ENCODE measurements at regions not wholly inside any gene's neighbourhood (a gene's known extent, or its start where the extent isn't known, plus 50 kb on each side); places are given as distances from the start of the nearest gene placed in this dataset.
"Not testable (repeated sequence)": the region's sequence is repeated elsewhere in the genome, so short reads cannot be mapped to it uniquely, and the experiment has no call there.

- no peak for TF ChIP-seq CTCF (IDR thresholded peaks at IDR 0.05)
- Histone ChIP-seq H3K4me3 (peak overlapping the region; percentile 63), H3K27ac (peak overlapping the region; percentile 89 to 92)
- DNase-seq (ENCODE audit: low spot score), result no peak
Observed at GRCh38 chr10:4243651-4244050, 458.6 kb upstream of the KLF6 start.

GRCh38 chr10:4243169-4243568 lies 458.2 kb upstream of the KLF6 start:
- TF ChIP-seq CTCF (IDR thresholded peaks at IDR 0.05), result no peak
- peak overlapping the region; percentile 63 for H3K4me3 ChIP-seq
- no peak for DNase-seq (ENCODE audit: low spot score)
- peak overlapping the region; percentile 89 to 92 for H3K27ac ChIP-seq

- H3K27ac ChIP-seq, result peak overlapping the region; percentile 89 to 92
- TF ChIP-seq CTCF (IDR thresholded peaks at IDR 0.05), result no peak
- peak overlapping the region; percentile 63 for H3K4me3 ChIP-seq
- DNase-seq (ENCODE audit: low spot score), result no peak
Observed at GRCh38 chr10:4242561-4243035, 457.6 kb upstream of the KLF6 start.

GRCh38 chr10:4241724-4242345 lies 456.8 kb upstream of the KLF6 start:
- DNase-seq (ENCODE audit: low spot score), result no peak
- H3K4me3 ChIP-seq, result peak overlapping the region; percentile 63
- peak overlapping the region; percentile 89 to 92 for H3K27ac ChIP-seq
- no peak for TF ChIP-seq CTCF (IDR thresholded peaks at IDR 0.05)

- Histone ChIP-seq H3K4me3 (peak overlapping the region; percentile 63), H3K27ac (peak overlapping the region; percentile 89 to 92)
- no peak for DNase-seq (ENCODE audit: low spot score)
- TF ChIP-seq CTCF (IDR thresholded peaks at IDR 0.05), result no peak
Observed at GRCh38 chr10:4240608-4241197, 455.7 kb upstream of the KLF6 start.

GRCh38 chr10:4239186-4239585 lies 454.2 kb upstream of the KLF6 start:
- DNase-seq (ENCODE audit: low spot score), result no peak
- Histone ChIP-seq H3K27ac (no peak overlapping the region), H3K4me3 (no peak overlapping the region)
- no peak for TF ChIP-seq CTCF (IDR thresholded peaks at IDR 0.05)

GRCh38 chr10:4236905-4237304 lies 451.9 kb upstream of the KLF6 start:
- not testable (repeated sequence) for H3K27ac ChIP-seq; H3K4me3 ChIP-seq; DNase-seq (ENCODE audit: low spot score)
